ENCODE measurements at regions not wholly inside any gene's neighbourhood (a gene's known extent, or its start where the extent isn't known, plus 50 kb on each side); places are given as distances from the start of the nearest gene placed in this dataset.

DNA sequence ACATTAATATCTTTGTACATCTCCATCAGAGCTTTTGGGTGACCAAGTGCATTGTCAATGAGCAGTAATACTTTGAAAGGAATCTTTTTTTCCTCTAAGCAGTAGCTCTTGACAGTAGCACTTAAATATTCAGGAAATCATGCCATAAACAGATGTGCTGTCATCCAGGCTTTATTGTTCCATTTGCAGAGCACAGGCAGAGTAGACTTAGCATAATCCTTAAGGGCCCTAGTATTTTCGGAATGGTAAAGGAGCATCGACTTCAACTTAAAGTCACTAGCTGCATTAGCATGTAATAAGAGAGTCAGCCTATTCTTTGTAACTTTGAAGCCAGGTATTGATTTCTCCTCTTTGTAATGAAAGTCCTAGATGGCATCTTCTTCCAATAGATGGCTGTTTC lies 121.8 kb upstream of the CWC22 start:
- Histone ChIP-seq H3K27ac (ENCODE audit: low read length) (no peak overlapping the region), H3K4me3 (ENCODE audit: low read length) (no peak overlapping the region), H3K9me3 (replicated peaks; ENCODE audit: control insufficient read depth, low read depth, low read length) (no peaks in the 10 kb centered on the region), H3K27me3 (ENCODE audit: control insufficient read depth, insufficient read depth, low read length) (no peaks in the 10 kb centered on the region), H3K36me3 (ENCODE audit: control insufficient read depth, insufficient read depth, low read length) (no peaks in the 10 kb centered on the region), H3K4me1 (ENCODE audit: control insufficient read depth, insufficient read depth, low read length) (peaks cover 5% of the 10 kb centered on the region)
- WGBS (ENCODE audit: insufficient coverage), result no CpG with 5 or more reads among the region's 2 CpGs
- no peak for DNase-seq

DNA sequence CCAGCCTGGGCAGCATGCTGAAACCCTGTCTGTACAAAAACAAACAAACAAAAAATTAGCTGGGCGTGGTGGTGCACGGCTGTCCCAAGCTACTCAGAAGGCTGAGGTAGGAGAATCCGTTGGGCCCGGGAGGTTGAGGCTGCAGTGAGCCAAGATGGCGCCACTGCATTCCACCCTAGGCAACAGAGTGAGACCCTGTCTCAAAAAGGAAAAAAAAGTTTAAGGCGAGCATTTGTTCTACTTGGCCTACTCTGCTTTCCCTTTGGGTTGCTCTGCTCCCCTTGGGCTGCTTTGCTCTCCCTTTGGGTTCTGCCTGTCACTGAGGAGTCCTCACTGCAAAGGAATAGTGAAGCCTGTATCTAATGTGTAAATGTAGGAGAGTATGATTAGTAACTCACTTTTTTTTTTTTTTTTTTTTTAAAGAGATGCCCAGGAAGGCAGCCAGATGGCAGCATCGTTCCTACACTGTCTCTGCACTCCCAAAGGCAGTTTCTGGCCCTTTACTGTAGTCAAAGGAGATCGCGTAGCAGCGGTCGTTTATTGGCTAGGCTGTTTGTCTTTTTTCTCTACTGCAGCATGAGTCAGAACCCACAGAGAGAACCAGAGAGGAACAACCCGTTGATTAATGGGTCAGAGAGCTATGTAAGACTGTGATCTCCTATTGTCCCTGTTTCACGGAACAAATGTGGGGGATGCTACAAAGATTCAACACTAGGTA lies 118.3 kb upstream of the CWC22 start:
- Histone ChIP-seq H3K9me3 (replicated peaks; ENCODE audit: control insufficient read depth, low read depth, low read length) (no peaks in the 10 kb centered on the region), H3K36me3 (ENCODE audit: control insufficient read depth, insufficient read depth, low read length) (no peaks in the 10 kb centered on the region), H3K27ac (ENCODE audit: low read length) (no peak overlapping the region), H3K27me3 (ENCODE audit: control insufficient read depth, insufficient read depth, low read length) (no peaks in the 10 kb centered on the region), H3K4me1 (ENCODE audit: control insufficient read depth, insufficient read depth, low read length) (peaks cover 5% of the 10 kb centered on the region), H3K4me3 (ENCODE audit: low read length) (no peak overlapping the region)
- peak; percentile 95 for DNase-seq
- 66% methylated on average over 5 of the region's 13 CpGs for WGBS (ENCODE audit: insufficient coverage)

GRCh38 chr2:180124273-180125139 lies 117.4 kb upstream of the CWC22 start:
- Histone ChIP-seq H3K27me3 (ENCODE audit: control insufficient read depth, insufficient read depth, low read length) (no peaks in the 10 kb centered on the region), H3K4me1 (ENCODE audit: control insufficient read depth, insufficient read depth, low read length) (peaks cover 5% of the 10 kb centered on the region), H3K27ac (ENCODE audit: low read length) (no peak overlapping the region), H3K36me3 (ENCODE audit: control insufficient read depth, insufficient read depth, low read length) (no peaks in the 10 kb centered on the region), H3K4me3 (ENCODE audit: low read length) (no peak overlapping the region), H3K9me3 (replicated peaks; ENCODE audit: control insufficient read depth, low read depth, low read length) (no peaks in the 10 kb centered on the region)
- 11% methylated on average over 1 of the region's 8 CpGs for WGBS (ENCODE audit: insufficient coverage)
- DNase-seq, result peak; percentile 79

- Histone ChIP-seq H3K36me3 (ENCODE audit: control insufficient read depth, insufficient read depth, low read length) (no peaks in the 10 kb centered on the region), H3K27ac (ENCODE audit: low read length) (no peak overlapping the region), H3K4me1 (ENCODE audit: control insufficient read depth, insufficient read depth, low read length) (peaks cover 5% of the 10 kb centered on the region), H3K27me3 (ENCODE audit: control insufficient read depth, insufficient read depth, low read length) (no peaks in the 10 kb centered on the region), H3K4me3 (ENCODE audit: low read length) (no peak overlapping the region), H3K9me3 (replicated peaks; ENCODE audit: control insufficient read depth, low read depth, low read length) (no peaks in the 10 kb centered on the region)
- DNase-seq, result no peak
- WGBS (ENCODE audit: insufficient coverage), result 80% methylated on average over 1 of the region's 2 CpGs
Measured at GRCh38 chr2:180122874-180123273, 115.8 kb upstream of the CWC22 start.

DNA sequence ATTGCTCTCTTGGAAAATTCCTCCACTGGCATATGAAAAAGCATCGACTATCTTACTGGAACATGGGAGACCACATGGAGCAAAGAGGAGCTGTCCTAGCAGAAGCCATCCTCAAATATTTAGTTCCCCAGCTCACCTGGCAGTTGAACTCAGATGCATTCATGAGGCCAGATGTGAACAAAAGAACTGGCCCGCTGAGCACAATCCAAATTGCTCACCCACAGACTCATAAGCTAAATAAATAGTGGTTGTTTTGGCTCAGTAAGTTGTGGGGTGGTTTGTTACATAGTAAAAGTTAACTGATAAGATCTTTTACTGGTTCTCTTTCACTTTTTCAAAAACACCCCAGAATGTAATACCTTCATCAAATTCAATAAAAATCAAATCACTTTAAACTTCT lies 108.6 kb upstream of the CWC22 start:
- DNase-seq, result no peak

DNA sequence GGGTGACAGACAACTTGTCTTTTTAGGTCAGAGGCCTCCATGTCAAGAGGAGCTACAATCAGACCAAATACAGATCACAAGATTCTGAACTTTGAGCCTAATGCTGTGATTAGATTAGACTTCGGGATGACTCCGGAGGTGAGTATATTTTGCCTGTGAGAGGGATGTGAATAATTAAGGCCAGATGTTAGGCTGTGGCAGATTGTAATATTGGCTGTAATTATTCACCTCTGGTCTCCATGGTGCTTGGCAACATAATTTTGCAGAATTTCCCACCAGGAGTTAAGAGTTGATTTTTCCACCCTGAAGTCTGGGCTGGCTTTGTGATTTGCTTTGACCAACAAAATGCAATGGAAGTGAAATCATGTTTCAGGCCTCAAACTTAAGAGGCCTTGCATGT lies 108.2 kb upstream of the CWC22 start:
- H3K27ac ChIP-seq (ENCODE audit: low read length), result no peak overlapping the region
- H3K4me1 ChIP-seq (ENCODE audit: control insufficient read depth, insufficient read depth, low read length), result no peaks in the 10 kb centered on the region
- WGBS (ENCODE audit: insufficient coverage), result 58% methylated on average over 2 of the region's 2 CpGs
- no peaks in the 10 kb centered on the region for H3K27me3 ChIP-seq (ENCODE audit: control insufficient read depth, insufficient read depth, low read length)
- no peaks in the 10 kb centered on the region for H3K9me3 ChIP-seq (replicated peaks; ENCODE audit: control insufficient read depth, low read depth, low read length)
- no peak overlapping the region for H3K4me3 ChIP-seq (ENCODE audit: low read length)
- no peak for DNase-seq
- H3K36me3 ChIP-seq (ENCODE audit: control insufficient read depth, insufficient read depth, low read length), result no peaks in the 10 kb centered on the region

More for the DNA sequence above, 108.6 kb upstream of the CWC22 start:
- no peaks in the 10 kb centered on the region for H3K4me1 ChIP-seq (ENCODE audit: control insufficient read depth, insufficient read depth, low read length)
- WGBS (ENCODE audit: insufficient coverage), result no CpG with 5 or more reads among the region's 2 CpGs
- H3K36me3 ChIP-seq (ENCODE audit: control insufficient read depth, insufficient read depth, low read length), result no peaks in the 10 kb centered on the region
- no peaks in the 10 kb centered on the region for H3K27me3 ChIP-seq (ENCODE audit: control insufficient read depth, insufficient read depth, low read length)
- H3K27ac ChIP-seq (ENCODE audit: low read length), result no peak overlapping the region
- no peaks in the 10 kb centered on the region for H3K9me3 ChIP-seq (replicated peaks; ENCODE audit: control insufficient read depth, low read depth, low read length)
- no peak overlapping the region for H3K4me3 ChIP-seq (ENCODE audit: low read length)

DNA sequence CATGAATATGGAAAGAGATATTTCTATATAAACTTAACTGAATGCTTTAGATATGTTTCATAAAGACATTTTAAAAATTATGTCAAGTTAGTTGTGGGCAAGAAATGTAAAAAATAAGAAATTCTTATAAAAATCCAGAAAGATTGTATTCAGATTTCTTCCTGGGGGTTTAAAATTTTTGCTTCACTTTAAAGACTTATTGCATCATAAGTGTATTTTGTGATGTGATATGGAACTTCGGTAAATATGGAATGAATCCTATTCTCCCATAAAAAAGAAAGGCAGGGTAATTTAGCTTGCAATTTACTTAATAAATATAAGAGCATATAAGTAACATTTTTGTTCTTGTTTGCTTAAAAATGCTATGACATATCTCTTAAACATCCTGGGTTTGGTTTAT lies 104.8 kb upstream of the CWC22 start:
- no peaks in the 10 kb centered on the region for H3K9me3 ChIP-seq (replicated peaks; ENCODE audit: control insufficient read depth, low read depth, low read length)
- H3K36me3 ChIP-seq (ENCODE audit: control insufficient read depth, insufficient read depth, low read length), result no peaks in the 10 kb centered on the region
- no peaks in the 10 kb centered on the region for H3K27me3 ChIP-seq (ENCODE audit: control insufficient read depth, insufficient read depth, low read length)
- no CpG with 5 or more reads among the region's 1 CpG for WGBS (ENCODE audit: insufficient coverage)
- H3K4me1 ChIP-seq (ENCODE audit: control insufficient read depth, insufficient read depth, low read length), result no peaks in the 10 kb centered on the region
- DNase-seq, result no peak
- H3K4me3 ChIP-seq (ENCODE audit: low read length), result no peak overlapping the region
- no peak overlapping the region for H3K27ac ChIP-seq (ENCODE audit: low read length)

DNA sequence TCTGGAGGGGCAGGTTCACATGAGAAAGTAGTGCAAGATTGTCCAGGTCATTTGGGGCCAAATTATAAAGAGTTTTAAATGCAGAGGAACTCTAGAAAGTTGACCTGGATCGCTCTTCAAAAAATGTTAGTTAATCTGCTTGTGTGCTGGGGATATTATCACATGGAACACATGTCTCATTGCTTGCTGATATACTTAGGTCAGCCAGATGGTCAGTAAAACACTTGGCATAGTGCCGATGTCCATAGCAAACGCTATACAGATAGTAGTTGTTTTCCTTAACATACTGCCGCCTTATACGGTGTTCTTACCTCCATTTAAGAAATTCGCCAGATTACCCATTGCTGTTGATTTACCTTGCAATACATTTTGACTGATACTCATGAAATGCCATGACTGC lies 103.4 kb upstream of the CWC22 start:
- no peak for DNase-seq
- no peaks in the 10 kb centered on the region for H3K9me3 ChIP-seq (replicated peaks; ENCODE audit: control insufficient read depth, low read depth, low read length)
- H3K27me3 ChIP-seq (ENCODE audit: control insufficient read depth, insufficient read depth, low read length), result no peaks in the 10 kb centered on the region
- WGBS (ENCODE audit: insufficient coverage), result 67% methylated on average over 2 of the region's 6 CpGs
- H3K4me1 ChIP-seq (ENCODE audit: control insufficient read depth, insufficient read depth, low read length), result no peaks in the 10 kb centered on the region
- H3K36me3 ChIP-seq (ENCODE audit: control insufficient read depth, insufficient read depth, low read length), result no peaks in the 10 kb centered on the region
- H3K4me3 ChIP-seq (ENCODE audit: low read length), result no peak overlapping the region
- H3K27ac ChIP-seq (ENCODE audit: low read length), result no peak overlapping the region

- Histone ChIP-seq H3K27me3 (ENCODE audit: control insufficient read depth, insufficient read depth, low read length) (no peaks in the 10 kb centered on the region), H3K4me3 (ENCODE audit: low read length) (no peak overlapping the region), H3K9me3 (replicated peaks; ENCODE audit: control insufficient read depth, low read depth, low read length) (no peaks in the 10 kb centered on the region), H3K27ac (ENCODE audit: low read length) (no peak overlapping the region), H3K36me3 (ENCODE audit: control insufficient read depth, insufficient read depth, low read length) (no peaks in the 10 kb centered on the region), H3K4me1 (ENCODE audit: control insufficient read depth, insufficient read depth, low read length) (no peaks in the 10 kb centered on the region)
- whole genome bisulfite sequencing (ENCODE audit: insufficient coverage), result no CpG with 5 or more reads among the region's 1 CpG
- DNase-seq, result no peak
Measured at GRCh38 chr2:180101846-180102245, 94.7 kb upstream of the CWC22 start.

- Histone ChIP-seq H3K36me3 (ENCODE audit: control insufficient read depth, insufficient read depth, low read length) (no peaks in the 10 kb centered on the region), H3K27me3 (ENCODE audit: control insufficient read depth, insufficient read depth, low read length) (no peaks in the 10 kb centered on the region), H3K4me1 (ENCODE audit: control insufficient read depth, insufficient read depth, low read length) (no peaks in the 10 kb centered on the region), H3K9me3 (replicated peaks; ENCODE audit: control insufficient read depth, low read depth, low read length) (no peaks in the 10 kb centered on the region), H3K27ac (ENCODE audit: low read length) (no peak overlapping the region), H3K4me3 (ENCODE audit: low read length) (no peak overlapping the region)
- no CpG with 5 or more reads among the region's 4 CpGs for WGBS (ENCODE audit: insufficient coverage)
- DNase-seq, result no peak
Measured at GRCh38 chr2:180099308-180099707, 92.2 kb upstream of the CWC22 start.
